ENCODE measurements at regions not wholly inside any gene's neighbourhood (a gene's known extent, or its start where the extent isn't known, plus 50 kb on each side); places are given as distances from the start of the nearest gene placed in this dataset.

GRCh38 chr1:55437692-55438091, 222.5 kb upstream of the USP24 start (continued):
- TF ChIP-seq, protein P1, sequence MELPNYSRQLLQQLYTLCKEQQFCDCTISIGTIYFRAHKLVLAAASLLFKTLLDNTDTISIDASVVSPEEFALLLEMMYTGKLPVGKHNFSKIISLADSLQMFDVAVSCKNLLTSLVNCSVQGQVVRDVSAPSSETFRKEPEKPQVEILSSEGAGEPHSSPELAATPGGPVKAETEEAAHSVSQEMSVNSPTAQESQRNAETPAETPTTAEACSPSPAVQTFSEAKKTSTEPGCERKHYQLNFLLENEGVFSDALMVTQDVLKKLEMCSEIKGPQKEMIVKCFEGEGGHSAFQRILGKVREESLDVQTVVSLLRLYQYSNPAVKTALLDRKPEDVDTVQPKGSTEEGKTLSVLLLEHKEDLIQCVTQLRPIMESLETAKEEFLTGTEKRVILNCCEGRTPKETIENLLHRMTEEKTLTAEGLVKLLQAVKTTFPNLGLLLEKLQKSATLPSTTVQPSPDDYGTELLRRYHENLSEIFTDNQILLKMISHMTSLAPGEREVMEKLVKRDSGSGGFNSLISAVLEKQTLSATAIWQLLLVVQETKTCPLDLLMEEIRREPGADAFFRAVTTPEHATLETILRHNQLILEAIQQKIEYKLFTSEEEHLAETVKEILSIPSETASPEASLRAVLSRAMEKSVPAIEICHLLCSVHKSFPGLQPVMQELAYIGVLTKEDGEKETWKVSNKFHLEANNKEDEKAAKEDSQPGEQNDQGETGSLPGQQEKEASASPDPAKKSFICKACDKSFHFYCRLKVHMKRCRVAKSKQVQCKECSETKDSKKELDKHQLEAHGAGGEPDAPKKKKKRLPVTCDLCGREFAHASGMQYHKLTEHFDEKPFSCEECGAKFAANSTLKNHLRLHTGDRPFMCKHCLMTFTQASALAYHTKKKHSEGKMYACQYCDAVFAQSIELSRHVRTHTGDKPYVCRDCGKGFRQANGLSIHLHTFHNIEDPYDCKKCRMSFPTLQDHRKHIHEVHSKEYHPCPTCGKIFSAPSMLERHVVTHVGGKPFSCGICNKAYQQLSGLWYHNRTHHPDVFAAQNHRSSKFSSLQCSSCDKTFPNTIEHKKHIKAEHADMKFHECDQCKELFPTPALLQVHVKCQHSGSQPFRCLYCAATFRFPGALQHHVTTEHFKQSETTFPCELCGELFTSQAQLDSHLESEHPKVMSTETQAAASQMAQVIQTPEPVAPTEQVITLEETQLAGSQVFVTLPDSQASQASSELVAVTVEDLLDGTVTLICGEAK (IDR thresholded peaks at IDR 0.05) = no peak
- TF ChIP-seq, protein P1 (CRISPR knock-in tag; IDR thresholded peaks at IDR 0.05) = no peak
- TF ChIP-seq KLF15 (CRISPR knock-in tag; IDR thresholded peaks at IDR 0.05; ENCODE audit: borderline replicate concordance) = no peak
- TF ChIP-seq HHEX (CRISPR knock-in tag; IDR thresholded peaks at IDR 0.05) = 0 out of 2 replicates have a peak, but pooled peaks have one; percentile 51
- no peak for TF ChIP-seq ZNF75D (CRISPR knock-in tag; IDR thresholded peaks at IDR 0.05; ENCODE audit: borderline replicate concordance)
- no peak for TF ChIP-seq ZNF367 (CRISPR knock-in tag; IDR thresholded peaks at IDR 0.05; ENCODE audit: borderline replicate concordance)
- no peak for TF ChIP-seq KMT2B (CRISPR knock-in tag; IDR thresholded peaks at IDR 0.05)
- peak; percentile 77 for TF ChIP-seq GATAD2A (CRISPR knock-in tag; IDR thresholded peaks at IDR 0.05)
- no peak for TF ChIP-seq FLYWCH1 (CRISPR knock-in tag; IDR thresholded peaks at IDR 0.05)
- no peak for TF ChIP-seq ZNF331 (CRISPR knock-in tag; IDR thresholded peaks at IDR 0.05)
- TF ChIP-seq ZNF777 (CRISPR knock-in tag; IDR thresholded peaks at IDR 0.05) = no peak
- TF ChIP-seq SMYD3 (CRISPR knock-in tag; IDR thresholded peaks at IDR 0.05) = no peak
- TF ChIP-seq SP5 (CRISPR knock-in tag; IDR thresholded peaks at IDR 0.05; ENCODE audit: borderline replicate concordance, low read depth) = no peak
- TF ChIP-seq ZNF484 (CRISPR knock-in tag; IDR thresholded peaks at IDR 0.05; ENCODE audit: borderline replicate concordance, low read depth) = no peak
- no peak for TF ChIP-seq ZNF790 (CRISPR knock-in tag; IDR thresholded peaks at IDR 0.05; ENCODE audit: borderline replicate concordance)
- no peak for TF ChIP-seq ZNF709 (CRISPR knock-in tag; IDR thresholded peaks at IDR 0.05)
- no peak for TF ChIP-seq ZNF670 (CRISPR knock-in tag; IDR thresholded peaks at IDR 0.05; ENCODE audit: borderline replicate concordance)
- no peak for TF ChIP-seq ZFP36L2 (CRISPR knock-in tag; IDR thresholded peaks at IDR 0.05)
- TF ChIP-seq ZNF766 (CRISPR knock-in tag; IDR thresholded peaks at IDR 0.05; ENCODE audit: borderline replicate concordance) = no peak
- no peak for TF ChIP-seq FOXJ3 (CRISPR knock-in tag; IDR thresholded peaks at IDR 0.05; ENCODE audit: borderline replicate concordance)
- TF ChIP-seq SNRNP70 (IDR thresholded peaks at IDR 0.05; ENCODE audit: low read depth, low read length) = no peak
- peak; percentile 39; the same call in 1 of the 2 replicates for TF ChIP-seq SAP130 (CRISPR knock-in tag; IDR thresholded peaks at IDR 0.05; ENCODE audit: low read depth)
- TF ChIP-seq RFXAP (CRISPR knock-in tag; IDR thresholded peaks at IDR 0.05; ENCODE audit: borderline replicate concordance) = no peak
- peak; percentile 39; the same call in 1 of the 2 replicates for TF ChIP-seq ZGPAT (CRISPR knock-in tag; IDR thresholded peaks at IDR 0.05)
